Epidermal melanocyte (primary cell): ENCODE measurements at regions not wholly inside any gene's neighbourhood (a gene's known extent, or its start where the extent isn't known, plus 50 kb on each side); places are given as distances from the start of the nearest gene placed in this dataset.
"Not testable (repeated sequence)": the region's sequence is repeated elsewhere in the genome, so short reads cannot be mapped to it uniquely, and the experiment has no call there.

Source experiments
- DNase-seq: peaks from one replicate; pipeline ENCODE4 v3.0.0; 2011; ENCODE audit warnings: low spot score; ENCODE audit not compliant: insufficient read length

GRCh38 chr4:77443941-77444340 is 161.7 kb upstream of the CXCL13 start:
- DNase-seq = no peak

GRCh38 chr4:77445823-77446222 is 159.8 kb upstream of the CXCL13 start:
- DNase-seq = no peak

GRCh38 chr4:77446601-77447000 is 159.0 kb upstream of the CXCL13 start:
- DNase-seq = no peak

GRCh38 chr4:77449171-77449570 is 156.4 kb upstream of the CXCL13 start:
- no peak for DNase-seq

GRCh38 chr4:77450006-77450405 is 155.6 kb upstream of the CXCL13 start:
- DNase-seq = no peak

- no peak for DNase-seq
Observed at GRCh38 chr4:77451530-77451929, 154.1 kb upstream of the CXCL13 start.

GRCh38 chr4:77452117-77452516 is 153.5 kb upstream of the CXCL13 start:
- DNase-seq = not testable (repeated sequence)

- DNase-seq = no peak
Observed at GRCh38 chr4:77453911-77454310, 151.7 kb upstream of the CXCL13 start.

GRCh38 chr4:77454858-77455257 is 150.8 kb upstream of the CXCL13 start:
- no peak for DNase-seq

- not testable (repeated sequence) for DNase-seq
Observed at GRCh38 chr4:77464100-77464499, 141.5 kb upstream of the CXCL13 start.

- no peak for DNase-seq
Observed at GRCh38 chr4:77465271-77465670, 140.3 kb upstream of the CXCL13 start.

GRCh38 chr4:77466430-77466829 is 139.2 kb upstream of the CXCL13 start:
- no peak for DNase-seq

GRCh38 chr4:77471821-77472495 is 133.7 kb upstream of the CXCL13 start:
- DNase-seq = no peak

GRCh38 chr4:77473509-77473908 is 132.1 kb upstream of the CXCL13 start:
- no peak for DNase-seq

GRCh38 chr4:77481856-77482255 is 123.8 kb upstream of the CXCL13 start:
- no peak for DNase-seq

- no peak for DNase-seq
Observed at GRCh38 chr4:77488882-77489281, 116.7 kb upstream of the CXCL13 start.

- no peak for DNase-seq
Observed at GRCh38 chr4:77493120-77493752, 112.4 kb upstream of the CXCL13 start.

GRCh38 chr4:77493829-77494551 is 111.6 kb upstream of the CXCL13 start:
- no peak for DNase-seq

GRCh38 chr4:77496457-77496856 is 109.2 kb upstream of the CXCL13 start:
- DNase-seq = no peak

- no peak for DNase-seq
Observed at GRCh38 chr4:77500801-77501200, 104.8 kb upstream of the CXCL13 start.

- no peak for DNase-seq
Observed at GRCh38 chr4:77501240-77501639, 104.4 kb upstream of the CXCL13 start.

- DNase-seq = no peak
Observed at GRCh38 chr4:77501851-77502250, 103.8 kb upstream of the CXCL13 start.

GRCh38 chr4:77504407-77504806 is 101.2 kb upstream of the CXCL13 start:
- DNase-seq = no peak
